SK-N-SH (cell line): ENCODE measurements at regions not wholly inside any gene's neighbourhood (a gene's known extent, or its start where the extent isn't known, plus 50 kb on each side); places are given as distances from the start of the nearest gene placed in this dataset.

Source experiments
- CHD2 ChIP-seq: fragments of 150-350 bp; IDR thresholded peaks from 2 replicates; pipeline ENCODE4 v1.6.1; 2018; ENCODE audit warnings: low read length; ENCODE audit not compliant: partially characterized antibody
- EP300 ChIP-seq, 2 experiments: IDR thresholded peaks; 2 replicates each; pipeline versions ENCODE4 v1.4.0 to v1.6.1; 2012; ENCODE audit warnings: borderline replicate concordance in 1 of 2, low read depth in 1 of 2, low read length in 1 of 2
- EZH2phosphoT487 ChIP-seq: fragments of 200-600 bp; sonication (generic); IDR thresholded peaks from 2 replicates; pipeline ENCODE4 v1.6.1; 2017; ENCODE audit warnings: low read depth, mixed run types, mild to moderate bottlenecking, antibody characterized with exemption, moderate library complexity, borderline replicate concordance
- FOSL2 ChIP-seq: IDR thresholded peaks from 2 replicates; pipeline ENCODE4 v1.4.0; 2012; ENCODE audit warnings: low read depth, mild to moderate bottlenecking, moderate library complexity, borderline replicate concordance
- GABPA ChIP-seq: IDR thresholded peaks from 2 replicates; pipeline ENCODE4 v1.4.0; 2012; ENCODE audit warnings: low read depth, mild to moderate bottlenecking
- JUND ChIP-seq: IDR thresholded peaks from 2 replicates; pipeline ENCODE4 v1.4.0; 2012
- POLR2AphosphoS5 ChIP-seq: IDR thresholded peaks from 2 replicates; pipeline ENCODE4 v1.6.1; 2012; ENCODE audit warnings: low read depth, low read length
- RCOR1 ChIP-seq: fragments of 150-350 bp; IDR thresholded peaks from 2 replicates; pipeline ENCODE4 v1.6.1; 2017; ENCODE audit warnings: antibody characterized with exemption, low read length
- TAF1 ChIP-seq: IDR thresholded peaks from 2 replicates; pipeline ENCODE4 v1.6.1; 2012; ENCODE audit warnings: low read depth, mild to moderate bottlenecking, low read length, moderate library complexity, borderline replicate concordance
- YY1 ChIP-seq: IDR thresholded peaks from 2 replicates; pipeline ENCODE4 v1.4.0; 2012; ENCODE audit warnings: low read depth, mild to moderate bottlenecking
- TF ChIP-seq, protein P1 (sequence below): IDR thresholded peaks from 2 replicates; pipeline ENCODE4 v1.4.0; 2012; ENCODE audit warnings: low read depth, borderline replicate concordance
- TF ChIP-seq, protein P2 (sequence below): fragments of 200-600 bp; sonication (generic); IDR thresholded peaks from 2 replicates; pipeline ENCODE4 v1.6.1; 2017; ENCODE audit warnings: antibody characterized with exemption, mild to moderate bottlenecking, moderate library complexity
- TF ChIP-seq, protein P3 (sequence below): IDR thresholded peaks from 2 replicates; pipeline ENCODE4 v1.4.0; 2012; ENCODE audit warnings: low read depth, borderline replicate concordance
- TF ChIP-seq, protein P4 (sequence below): IDR thresholded peaks from 2 replicates; pipeline ENCODE4 v1.6.1; 2012; ENCODE audit warnings: mild to moderate bottlenecking, low read depth, low read length, moderate library complexity

DNA sequence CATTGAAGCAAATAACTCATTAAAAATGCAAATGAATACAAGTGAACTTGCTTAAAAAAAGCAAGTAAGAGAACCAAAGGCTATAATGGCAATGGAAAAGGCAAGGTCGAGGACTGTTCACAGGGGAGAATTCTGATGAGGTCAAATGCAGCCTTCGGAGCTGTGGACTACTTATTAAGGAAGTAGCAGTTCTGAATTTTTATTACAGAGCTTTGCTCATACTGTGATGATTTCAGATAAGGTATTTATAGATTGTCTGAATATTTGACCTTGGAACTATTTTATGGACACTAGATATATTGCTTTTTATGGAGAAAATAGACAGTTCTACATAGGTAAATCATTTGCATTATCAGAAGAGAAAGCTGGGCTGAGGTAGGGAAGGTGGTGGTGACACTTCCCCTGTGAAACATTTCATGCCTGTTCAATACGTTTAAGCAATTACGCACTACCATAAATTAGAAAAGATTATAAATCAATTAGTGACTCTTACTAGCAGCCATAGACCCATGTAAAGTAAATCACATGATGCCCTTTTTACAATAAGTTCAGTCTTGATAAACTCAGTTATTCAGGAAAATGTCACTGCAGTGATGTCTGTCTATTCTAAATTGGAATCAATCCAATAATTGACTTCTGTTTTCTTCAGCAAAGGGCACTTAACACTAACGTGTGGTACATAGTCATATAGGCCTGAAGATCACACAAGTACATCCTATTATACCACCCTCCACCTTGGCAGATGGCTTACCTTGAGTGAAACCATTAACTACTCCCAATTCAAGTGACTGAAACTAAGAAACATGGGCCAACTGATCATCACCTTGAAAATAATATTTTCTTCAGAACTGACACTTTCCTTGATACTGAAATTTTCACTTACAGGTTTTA is 260.0 kb downstream of the KLF12 start:
- TF ChIP-seq GABPA (no peak), EP300 (IDR thresholded peaks at IDR 0.05; ENCODE audit: borderline replicate concordance in 1 of 2, low read depth in 1 of 2, low read length in 1 of 2) (no peak), YY1 (no peak), TAF1 (no peak), FOSL2 (no peak), POLR2AphosphoS5 (no peak), EZH2phosphoT487 (no peak), JUND (no peak), CHD2 (no peak), RCOR1 (no peak)
- TF ChIP-seq, protein P1, sequence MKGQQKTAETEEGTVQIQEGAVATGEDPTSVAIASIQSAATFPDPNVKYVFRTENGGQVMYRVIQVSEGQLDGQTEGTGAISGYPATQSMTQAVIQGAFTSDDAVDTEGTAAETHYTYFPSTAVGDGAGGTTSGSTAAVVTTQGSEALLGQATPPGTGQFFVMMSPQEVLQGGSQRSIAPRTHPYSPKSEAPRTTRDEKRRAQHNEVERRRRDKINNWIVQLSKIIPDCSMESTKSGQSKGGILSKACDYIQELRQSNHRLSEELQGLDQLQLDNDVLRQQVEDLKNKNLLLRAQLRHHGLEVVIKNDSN = no peak
- TF ChIP-seq, protein P2, sequence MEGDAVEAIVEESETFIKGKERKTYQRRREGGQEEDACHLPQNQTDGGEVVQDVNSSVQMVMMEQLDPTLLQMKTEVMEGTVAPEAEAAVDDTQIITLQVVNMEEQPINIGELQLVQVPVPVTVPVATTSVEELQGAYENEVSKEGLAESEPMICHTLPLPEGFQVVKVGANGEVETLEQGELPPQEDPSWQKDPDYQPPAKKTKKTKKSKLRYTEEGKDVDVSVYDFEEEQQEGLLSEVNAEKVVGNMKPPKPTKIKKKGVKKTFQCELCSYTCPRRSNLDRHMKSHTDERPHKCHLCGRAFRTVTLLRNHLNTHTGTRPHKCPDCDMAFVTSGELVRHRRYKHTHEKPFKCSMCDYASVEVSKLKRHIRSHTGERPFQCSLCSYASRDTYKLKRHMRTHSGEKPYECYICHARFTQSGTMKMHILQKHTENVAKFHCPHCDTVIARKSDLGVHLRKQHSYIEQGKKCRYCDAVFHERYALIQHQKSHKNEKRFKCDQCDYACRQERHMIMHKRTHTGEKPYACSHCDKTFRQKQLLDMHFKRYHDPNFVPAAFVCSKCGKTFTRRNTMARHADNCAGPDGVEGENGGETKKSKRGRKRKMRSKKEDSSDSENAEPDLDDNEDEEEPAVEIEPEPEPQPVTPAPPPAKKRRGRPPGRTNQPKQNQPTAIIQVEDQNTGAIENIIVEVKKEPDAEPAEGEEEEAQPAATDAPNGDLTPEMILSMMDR = no peak
- TF ChIP-seq, protein P3, sequence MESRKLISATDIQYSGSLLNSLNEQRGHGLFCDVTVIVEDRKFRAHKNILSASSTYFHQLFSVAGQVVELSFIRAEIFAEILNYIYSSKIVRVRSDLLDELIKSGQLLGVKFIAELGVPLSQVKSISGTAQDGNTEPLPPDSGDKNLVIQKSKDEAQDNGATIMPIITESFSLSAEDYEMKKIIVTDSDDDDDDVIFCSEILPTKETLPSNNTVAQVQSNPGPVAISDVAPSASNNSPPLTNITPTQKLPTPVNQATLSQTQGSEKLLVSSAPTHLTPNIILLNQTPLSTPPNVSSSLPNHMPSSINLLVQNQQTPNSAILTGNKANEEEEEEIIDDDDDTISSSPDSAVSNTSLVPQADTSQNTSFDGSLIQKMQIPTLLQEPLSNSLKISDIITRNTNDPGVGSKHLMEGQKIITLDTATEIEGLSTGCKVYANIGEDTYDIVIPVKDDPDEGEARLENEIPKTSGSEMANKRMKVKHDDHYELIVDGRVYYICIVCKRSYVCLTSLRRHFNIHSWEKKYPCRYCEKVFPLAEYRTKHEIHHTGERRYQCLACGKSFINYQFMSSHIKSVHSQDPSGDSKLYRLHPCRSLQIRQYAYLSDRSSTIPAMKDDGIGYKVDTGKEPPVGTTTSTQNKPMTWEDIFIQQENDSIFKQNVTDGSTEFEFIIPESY = no peak
- TF ChIP-seq, protein P4, sequence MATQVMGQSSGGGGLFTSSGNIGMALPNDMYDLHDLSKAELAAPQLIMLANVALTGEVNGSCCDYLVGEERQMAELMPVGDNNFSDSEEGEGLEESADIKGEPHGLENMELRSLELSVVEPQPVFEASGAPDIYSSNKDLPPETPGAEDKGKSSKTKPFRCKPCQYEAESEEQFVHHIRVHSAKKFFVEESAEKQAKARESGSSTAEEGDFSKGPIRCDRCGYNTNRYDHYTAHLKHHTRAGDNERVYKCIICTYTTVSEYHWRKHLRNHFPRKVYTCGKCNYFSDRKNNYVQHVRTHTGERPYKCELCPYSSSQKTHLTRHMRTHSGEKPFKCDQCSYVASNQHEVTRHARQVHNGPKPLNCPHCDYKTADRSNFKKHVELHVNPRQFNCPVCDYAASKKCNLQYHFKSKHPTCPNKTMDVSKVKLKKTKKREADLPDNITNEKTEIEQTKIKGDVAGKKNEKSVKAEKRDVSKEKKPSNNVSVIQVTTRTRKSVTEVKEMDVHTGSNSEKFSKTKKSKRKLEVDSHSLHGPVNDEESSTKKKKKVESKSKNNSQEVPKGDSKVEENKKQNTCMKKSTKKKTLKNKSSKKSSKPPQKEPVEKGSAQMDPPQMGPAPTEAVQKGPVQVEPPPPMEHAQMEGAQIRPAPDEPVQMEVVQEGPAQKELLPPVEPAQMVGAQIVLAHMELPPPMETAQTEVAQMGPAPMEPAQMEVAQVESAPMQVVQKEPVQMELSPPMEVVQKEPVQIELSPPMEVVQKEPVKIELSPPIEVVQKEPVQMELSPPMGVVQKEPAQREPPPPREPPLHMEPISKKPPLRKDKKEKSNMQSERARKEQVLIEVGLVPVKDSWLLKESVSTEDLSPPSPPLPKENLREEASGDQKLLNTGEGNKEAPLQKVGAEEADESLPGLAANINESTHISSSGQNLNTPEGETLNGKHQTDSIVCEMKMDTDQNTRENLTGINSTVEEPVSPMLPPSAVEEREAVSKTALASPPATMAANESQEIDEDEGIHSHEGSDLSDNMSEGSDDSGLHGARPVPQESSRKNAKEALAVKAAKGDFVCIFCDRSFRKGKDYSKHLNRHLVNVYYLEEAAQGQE = no peak
